RPMI7951 (cell line): ENCODE measurements at regions not wholly inside any gene's neighbourhood (a gene's known extent, or its start where the extent isn't known, plus 50 kb on each side); places are given as distances from the start of the nearest gene placed in this dataset.

Experiments
- DNase-seq: peaks from one replicate; pipeline ENCODE4 v3.0.0-alpha.2; 2012; ENCODE audit warnings: low read depth

DNA sequence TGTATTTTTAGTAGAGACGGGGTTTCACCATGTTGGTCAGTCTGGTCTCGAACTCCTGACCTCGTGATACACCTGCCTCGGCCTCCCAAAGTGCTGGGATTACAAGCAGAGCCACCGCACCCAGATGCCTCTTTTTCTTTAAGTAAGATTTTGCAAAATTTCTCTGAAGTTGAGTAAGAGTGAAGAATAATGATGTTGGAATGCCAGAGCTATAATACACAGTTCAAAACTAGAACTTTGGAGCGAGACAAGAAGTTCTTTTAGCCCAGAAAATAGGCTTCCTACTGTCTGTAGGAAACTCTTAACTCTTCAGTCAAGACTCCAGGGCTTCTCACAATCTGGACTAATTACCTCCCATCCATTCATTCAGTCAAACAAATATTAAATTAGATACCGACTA is 51.4 kb downstream of the MARCHF4 start:
- no peak for DNase-seq

DNA sequence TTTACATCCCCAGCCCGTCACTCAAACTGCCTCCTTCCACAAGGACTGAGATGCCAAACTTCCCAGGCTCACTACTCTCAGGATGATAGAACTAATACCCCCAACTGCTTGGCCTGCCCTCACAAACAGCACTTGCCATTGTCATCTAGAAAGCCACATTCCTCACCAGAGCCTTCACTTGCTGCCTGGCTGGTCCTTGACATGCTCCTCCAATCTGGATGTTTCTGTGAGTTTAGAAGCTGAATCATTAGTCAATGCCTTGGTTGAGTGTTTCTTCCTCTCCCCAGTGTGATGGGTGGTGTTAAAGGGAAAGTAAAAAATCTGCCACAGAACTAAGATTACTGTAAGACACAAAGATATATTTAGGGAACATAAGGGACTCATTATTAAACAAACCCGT is 52.5 kb downstream of the MARCHF4 start:
- peak; percentile 43 for DNase-seq

DNA sequence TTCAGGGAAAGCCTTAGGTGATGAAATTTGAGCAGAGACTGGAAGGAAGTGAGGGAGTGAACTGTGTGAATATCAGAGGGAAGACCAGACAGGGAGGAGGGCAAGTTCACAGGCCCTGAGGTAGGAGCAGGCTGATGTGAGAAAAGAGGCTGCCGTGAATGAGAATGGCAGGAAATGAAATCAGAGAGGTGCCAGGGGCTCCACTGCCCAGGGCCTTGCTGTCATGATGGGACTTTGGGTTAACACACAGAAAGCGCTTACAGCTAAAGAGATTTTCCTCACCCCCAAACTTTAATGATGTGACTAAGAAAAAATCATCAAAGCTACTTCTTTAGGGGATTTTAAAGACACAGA is 53.8 kb downstream of the MARCHF4 start:
- no peak for DNase-seq

DNA sequence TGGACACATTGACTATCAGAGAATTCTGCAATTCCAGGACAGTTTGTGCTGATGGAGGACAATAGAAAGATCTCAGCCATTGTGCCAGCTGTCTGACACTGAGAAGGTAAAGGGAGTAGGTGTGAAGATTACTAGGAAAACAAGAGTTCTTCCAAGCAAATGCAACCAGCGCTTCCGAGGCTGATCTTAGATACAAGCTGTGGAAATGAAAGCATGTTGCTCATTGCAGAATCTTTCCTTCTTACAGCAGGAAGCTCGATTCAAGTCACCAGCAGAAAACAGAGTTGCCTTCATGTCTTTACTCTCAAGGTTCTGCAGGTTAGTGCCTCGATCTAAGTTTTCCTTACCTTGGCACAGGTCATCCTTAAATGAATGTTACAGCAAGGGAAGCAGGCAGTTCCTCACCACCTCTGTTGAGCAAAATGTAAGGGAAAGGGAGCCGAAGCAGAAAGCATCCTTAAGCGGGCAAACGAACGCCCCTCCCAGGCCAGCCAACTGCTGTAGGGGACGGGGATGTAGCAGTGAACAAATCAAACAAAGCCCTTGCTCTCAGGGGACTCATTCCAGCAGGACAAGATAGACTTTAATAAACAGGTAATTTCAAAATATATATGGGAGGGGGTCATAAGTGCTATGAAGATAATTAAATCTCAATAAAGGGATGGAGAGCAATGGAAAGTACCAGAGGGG is 54.3 kb downstream of the MARCHF4 start:
- no peak for DNase-seq

DNA sequence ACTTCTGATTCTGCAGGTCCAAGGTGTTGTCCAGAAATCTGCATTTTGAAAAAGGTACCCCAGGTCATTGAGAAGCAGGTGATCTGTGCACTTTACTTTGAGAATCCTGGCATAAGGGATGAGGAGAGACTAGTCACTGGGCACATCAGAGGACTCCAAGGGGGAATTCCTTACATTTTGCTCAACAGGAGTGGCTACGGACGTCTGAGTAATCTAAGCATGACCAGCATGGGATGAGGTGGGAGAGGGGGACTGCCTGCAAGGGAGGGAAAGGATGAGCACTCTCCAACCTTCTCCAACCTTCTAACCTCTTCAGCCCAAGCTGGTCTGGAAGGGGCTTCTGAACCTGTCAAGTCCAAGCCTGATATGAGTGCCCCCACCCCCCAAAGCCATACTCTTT is 55.5 kb downstream of the MARCHF4 start:
- peak; percentile 74 for DNase-seq

DNA sequence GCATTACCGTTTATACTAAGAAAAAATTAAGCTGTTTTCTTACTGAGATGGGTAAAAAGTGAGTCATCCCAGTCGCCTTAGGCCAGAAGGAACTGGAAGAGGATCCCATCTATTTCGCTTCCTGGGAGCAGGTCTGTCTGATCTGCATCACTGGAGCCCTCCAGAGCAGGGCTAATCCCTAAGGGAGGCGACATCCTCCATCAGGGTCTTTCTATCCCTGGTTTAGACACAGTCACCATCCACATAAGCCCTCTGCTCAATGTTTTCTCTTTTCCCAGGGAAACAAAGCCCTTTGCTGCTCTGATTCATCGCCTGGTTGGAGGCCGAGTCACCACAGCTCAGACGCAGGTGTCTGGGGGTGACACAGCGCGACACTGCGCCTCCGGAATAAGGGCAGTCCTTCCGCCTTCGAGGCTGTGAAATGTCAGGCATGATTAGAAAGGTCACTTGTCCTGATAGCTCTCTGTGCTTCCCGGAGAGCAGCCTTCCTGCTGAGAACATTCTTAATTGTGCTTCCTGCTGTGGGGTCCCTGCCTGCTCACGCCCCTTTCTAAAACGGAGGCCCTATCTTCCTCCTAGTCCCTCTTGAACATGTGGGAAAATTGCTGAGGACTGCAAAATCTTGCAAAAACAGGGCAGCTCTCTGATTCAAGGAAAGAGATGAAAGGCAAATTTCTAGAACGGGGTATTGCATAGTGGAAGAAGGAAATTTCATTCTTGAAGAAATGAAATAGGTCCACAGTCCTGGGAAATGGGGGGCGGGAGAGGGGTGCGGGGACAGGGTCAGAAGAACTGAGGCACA is 56.3 kb downstream of the MARCHF4 start:
- peak; percentile 89 for DNase-seq

DNA sequence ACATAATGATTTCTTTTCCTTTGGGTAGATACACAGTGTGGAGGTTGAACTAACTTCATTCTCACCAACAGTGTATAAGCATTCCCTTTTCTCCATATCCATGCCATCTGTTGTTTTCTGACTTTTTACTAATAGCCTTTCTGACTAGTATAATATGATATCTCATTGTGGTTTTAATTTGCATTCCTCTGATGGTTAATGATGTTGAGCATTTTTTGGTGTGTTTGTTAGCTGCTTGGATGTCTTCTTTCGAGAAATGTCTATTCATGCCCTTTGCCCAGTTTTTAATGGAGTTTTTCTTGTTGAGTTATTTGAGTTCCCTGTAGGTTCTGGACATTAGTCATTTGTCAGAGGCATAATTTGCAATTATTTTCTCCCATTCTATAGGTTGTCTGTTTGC is 59.8 kb downstream of the MARCHF4 start:
- no peak for DNase-seq

DNA sequence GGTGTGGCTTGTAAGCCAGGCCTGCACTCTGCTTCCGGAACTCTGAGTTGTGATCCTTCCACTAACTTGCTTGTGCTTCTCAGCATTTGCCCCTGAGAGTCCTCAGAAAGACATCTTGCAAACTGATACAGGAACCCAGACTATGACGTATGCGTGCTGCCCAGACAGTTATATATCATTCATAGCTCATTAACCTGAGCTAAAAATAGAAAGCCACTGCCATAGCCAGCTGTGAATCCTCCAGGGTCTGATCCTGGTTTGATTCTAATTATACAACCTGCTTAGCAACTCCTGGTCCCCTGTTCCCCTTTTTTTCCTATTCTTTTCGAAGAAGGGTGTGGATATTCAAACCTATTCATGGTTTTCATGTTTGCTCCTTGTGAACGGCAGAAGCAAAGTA is 63.7 kb downstream of the MARCHF4 start:
- DNase-seq: peak; percentile 90

DNA sequence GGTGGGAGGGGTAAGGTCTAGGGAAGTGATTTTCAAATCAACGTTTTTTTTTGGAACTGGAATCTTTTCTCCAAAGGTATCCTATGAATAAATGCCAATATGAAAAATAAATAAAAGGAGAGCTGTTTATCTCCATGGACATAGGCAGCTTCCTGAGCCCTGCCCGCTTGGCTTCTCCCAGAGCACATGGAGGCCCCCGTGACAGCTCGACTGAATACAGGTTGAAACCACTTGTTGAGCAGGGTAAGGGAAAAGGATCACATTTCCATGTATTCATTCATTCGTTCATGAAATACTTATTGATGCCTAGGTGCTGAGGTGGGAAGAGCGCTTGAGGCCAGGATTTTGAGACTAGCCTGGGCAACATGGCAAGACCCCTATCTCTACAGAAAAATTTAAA is 64.8 kb downstream of the MARCHF4 start:
- no peak for DNase-seq

DNA sequence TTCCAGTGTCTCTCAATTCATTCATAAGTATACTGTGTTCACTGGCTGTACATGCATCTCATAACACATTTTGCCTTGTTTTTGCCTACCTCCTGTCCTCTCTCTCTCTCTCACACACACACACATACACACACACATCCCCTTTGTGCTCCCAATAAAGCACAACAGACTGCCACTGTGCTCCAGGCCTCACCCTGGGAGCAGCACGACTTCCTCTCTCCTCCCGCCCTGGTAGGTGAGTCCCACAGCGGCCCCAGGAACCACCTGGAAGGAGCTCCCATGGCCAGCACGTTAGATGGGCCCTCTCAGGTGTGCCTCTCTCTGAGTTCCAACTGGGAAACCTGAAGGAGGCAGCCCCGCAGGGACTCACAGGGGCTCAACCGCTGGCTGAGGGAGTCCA is 65.4 kb downstream of the MARCHF4 start:
- no peak for DNase-seq

DNA sequence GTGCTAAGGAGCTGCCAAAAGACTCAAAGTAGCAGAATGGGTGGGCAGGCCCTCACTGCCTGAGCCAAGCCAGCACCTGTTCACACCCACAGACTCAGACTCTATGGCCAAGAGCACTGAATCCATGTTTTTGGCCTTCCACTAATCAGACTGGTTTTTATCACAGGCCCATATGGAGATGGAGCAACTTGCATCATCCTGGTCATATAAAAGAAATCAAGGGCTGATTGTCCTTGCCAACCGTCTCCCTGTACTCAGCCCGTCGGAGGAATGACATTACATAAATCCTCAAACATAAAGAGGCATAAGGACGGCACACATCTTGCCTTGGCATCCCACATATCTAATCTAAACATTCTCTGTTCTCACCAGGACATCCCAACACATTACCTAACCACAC is 66.7 kb downstream of the MARCHF4 start:
- DNase-seq: no peak

DNA sequence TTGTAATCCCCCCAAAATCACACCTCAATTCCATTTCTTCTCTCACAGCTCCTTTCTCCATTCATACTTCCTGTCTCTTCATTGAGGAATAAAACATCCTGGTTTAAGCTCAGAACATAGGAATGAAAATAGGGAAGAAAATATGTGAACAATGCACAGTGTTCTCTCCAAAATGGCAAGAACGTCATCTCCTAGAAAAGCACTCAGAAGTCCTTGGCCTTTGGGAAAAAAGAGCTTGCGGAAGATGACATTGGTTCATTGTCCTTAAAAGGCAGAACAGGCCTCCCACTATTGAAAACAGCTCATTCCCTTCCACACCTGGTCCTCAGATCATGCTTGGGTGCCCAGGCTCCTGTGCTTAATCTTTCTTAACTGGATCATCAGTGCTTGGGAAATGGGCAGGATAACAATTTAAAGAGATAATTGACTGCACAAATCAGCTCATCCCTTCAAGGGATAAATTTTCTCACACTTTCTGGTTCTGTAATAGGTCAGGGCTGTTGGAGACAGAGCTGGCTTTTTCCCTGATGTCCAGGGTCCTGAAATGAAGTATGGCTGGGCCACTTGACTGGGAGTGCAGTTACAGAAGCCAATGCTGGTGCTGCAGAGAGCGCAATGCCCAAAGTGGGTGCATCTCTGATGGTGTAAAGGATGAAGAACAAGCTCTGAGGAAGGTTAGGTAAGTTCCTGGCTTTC is 69.2 kb downstream of the MARCHF4 start:
- peak; percentile 50 for DNase-seq

DNA sequence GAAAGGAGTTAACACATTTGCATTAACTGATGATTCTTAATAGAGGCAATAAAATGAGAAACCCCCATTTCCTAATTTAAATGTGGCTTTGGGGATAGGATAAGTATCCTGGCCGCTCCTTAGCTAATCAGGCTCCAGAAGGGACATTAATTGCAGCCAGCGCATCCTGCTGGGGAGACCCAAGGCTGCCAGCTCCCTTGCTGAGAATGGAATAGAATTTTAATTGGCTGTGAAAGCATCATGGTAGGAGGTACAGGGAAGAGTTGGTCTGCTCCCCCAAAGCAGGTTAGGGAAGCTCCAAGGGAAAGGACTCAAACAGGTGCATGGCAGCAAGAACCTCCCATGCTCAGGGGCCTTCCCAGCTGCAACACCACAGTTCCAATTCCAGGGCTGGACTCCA is 71.4 kb downstream of the MARCHF4 start:
- no peak for DNase-seq

DNA sequence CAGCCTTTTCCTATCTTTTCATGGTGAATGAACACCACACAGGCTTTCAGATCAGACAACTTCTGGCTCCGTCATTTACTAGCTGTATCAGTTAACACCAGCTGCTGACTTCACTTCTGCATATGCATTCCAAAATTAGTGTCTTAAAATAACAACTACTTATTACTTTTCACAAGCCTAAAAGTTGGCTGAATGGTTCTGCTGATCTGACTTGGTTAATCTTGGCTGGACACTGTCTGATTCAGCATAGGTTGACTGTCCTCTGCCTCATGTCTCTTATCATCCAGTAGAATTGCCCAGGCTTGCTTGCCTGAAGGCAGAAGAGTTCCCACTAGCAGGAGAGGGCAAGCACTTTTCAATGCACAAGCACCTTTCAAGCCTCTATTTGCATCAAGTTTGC is 72.7 kb downstream of the MARCHF4 start:
- peak; percentile 60 for DNase-seq

DNA sequence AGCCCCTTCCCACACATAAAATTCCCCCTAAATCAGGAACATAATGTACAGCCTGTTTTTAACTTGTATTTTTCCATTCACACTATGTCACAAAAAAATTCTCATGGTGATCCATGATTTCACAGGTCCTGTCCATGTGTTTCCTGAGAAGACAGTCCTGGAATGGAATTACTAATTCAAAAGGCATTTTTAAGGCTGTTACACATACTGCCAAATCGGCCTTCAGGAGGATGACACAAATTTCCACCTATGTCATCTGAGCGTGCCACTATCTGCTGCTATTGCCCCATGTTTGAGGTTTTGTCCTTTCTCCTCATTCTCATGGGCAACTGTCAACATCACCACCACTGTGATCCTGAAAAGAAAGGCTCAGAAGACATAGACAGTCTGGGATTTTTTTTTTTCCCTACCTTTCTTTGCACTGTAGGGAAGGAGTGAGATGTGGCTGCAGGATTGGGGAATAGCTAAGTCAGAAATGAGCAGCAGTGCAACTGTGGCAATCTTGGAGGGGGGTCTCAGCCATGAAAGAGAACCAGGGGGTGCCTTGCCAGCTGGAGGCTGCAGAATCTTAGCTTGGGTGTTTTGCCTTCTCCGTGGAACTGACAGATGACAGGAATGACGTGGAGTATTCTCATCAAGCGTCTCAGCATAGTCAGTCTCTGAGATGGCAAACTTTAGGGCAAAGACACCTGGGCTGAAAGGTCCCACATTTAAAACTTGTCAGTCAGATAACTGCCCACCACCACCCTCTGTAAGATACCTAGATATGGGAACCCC is 73.4 kb downstream of the MARCHF4 start:
- peak; percentile 87 for DNase-seq

DNA sequence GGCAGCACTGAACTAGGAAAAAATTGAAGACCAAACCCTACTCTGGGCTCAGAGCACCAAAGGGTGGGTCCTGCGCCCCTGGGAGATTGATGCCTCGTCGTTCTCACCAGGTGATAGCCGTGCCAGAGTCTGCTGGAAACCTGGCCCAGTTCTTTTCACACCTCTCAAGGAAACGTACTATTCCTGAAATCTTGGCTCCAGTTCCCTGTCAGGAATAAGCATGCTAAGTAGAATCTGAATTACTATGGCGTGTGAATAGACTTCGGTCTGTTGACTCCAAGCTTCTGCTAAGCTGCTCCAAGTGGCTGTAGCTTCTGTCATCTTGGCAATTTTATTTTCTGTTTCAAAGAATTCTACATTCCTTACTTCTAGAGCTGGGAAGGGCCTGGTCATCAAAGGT is 75.4 kb downstream of the MARCHF4 start:
- no peak for DNase-seq

DNA sequence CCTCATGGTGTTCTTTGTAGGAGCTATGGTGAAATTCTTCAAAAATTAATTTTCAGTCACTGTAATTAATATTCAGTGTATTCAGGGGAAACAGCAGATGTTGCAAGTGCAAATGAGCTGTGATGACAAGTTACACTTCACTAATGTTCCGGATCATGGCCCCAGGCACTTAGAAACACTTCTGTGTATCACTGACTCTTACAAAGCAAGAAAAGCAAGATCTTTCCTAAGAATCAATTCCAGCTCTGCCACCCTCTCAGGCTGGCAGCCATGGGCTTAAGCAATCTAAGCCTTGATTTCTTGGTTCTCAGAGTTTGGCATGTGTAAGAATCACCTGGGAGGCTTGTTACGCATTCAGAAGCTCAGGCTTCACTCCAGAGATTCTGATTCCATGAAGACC is 78.0 kb downstream of the MARCHF4 start:
- no peak for DNase-seq

DNA sequence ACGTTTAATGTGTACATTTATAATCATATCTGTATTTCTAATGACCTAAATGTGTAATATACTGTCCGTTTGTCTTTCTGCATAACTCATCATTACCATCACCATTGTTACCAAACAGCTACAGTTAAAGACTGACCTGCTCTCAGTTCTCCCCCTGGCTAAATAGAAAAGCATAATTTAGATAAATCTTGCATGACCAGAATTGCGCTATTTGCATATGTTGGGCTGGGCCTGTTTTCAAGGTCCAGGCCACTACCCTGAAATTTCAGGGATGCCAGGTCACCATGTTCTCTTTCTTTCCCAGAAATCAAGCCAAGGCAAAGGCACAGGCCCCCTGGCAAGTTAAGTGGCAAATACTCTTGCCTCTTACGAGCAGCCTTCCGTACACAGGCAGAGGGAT is 78.4 kb downstream of the MARCHF4 start:
- no peak for DNase-seq

DNA sequence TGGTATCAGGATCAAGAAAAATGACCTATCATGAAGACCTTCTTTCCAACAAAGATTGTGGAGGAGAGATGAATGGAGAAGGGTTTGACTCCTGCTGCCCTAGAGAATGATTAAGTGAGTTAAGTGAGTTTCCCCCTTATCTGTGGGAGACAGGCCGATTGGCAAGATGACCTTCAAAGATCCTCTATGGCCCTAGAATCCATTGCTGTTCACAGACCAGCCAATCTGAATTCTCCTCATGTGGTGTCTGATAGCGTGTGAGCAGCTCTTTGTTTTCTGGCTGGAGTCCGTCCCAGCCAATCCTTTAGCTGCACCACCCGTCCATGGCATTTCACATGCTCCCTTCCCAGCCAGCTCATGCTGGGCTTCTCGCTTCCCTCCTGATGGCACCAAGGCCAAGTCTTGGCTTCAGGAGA is 79.4 kb downstream of the MARCHF4 start:
- DNase-seq: no peak

DNA sequence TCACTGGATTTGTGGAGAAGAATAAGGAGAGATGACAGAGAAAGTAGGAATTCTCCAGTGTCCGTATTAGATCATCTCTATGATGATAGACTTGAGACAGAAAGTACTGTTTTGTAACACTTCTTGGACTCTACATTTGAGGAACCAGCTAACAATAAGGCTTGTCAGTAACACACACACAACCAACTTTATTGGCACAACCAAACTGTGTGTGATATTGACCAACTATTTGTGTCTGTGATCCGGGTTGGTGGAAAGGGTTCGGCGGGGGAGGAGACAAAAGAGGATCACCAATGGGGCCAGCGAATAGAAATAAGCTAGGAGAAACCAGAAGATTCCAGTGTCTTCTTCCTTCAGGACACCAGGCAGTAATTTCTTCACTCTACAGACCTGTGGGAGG is 79.8 kb downstream of the MARCHF4 start:
- DNase-seq: no peak

DNA sequence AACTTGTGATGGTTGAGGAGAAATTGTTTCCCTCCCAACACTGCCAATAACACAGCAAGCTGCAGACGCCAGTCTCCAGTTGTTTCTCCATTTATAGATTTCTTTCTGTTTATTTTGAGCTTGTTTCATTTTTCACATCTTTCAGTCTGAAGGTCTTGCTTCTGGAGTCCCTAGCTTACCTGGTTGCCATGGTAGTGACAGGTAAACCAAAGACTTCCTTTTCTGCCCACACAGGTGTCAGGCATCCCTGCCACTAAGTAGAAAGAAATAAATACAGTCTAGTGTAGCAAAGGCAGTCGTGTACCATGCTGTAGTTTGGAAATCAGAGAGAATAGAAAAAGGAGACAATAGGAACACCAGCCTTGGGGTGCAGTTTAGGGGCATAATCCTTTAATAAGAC is 82.8 kb downstream of the MARCHF4 start:
- DNase-seq: no peak

DNA sequence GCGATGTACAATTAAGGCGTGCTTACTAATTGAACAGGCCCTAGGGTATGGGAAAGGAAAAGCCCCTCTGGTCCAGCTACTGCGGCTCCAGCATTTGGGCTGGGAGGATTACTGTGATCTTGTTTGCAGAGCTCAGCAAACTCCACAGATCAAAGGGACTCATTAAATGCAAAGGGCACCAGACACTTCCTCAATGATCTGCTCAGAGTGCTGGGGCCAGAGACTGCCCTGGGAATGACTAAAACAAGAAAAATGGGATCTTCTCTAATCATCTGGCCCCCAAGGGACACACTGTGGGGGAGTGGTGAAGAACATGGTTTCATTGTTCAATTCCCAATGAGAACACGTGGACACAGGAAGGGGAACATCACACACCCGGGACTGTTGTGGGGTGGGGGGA is 85.0 kb downstream of the MARCHF4 start:
- DNase-seq: peak; percentile 53
